ENCODE measurements at regions not wholly inside any gene's neighbourhood (a gene's known extent, or its start where the extent isn't known, plus 50 kb on each side); places are given as distances from the start of the nearest gene placed in this dataset.

- Mint-ChIP-seq H3K27me3 (ENCODE audit: low read depth) (no peaks in the 10 kb centered on the region), H3K36me3 (ENCODE audit: low read depth) (no peaks in the 10 kb centered on the region), H3K27ac (no peak overlapping the region), H3K4me3 (no peak overlapping the region), H3K9me3 (no peaks in the 10 kb centered on the region), H3K4me1 (peaks cover 4% of the 10 kb centered on the region)
- TF ChIP-seq CTCF (IDR thresholded peaks at IDR 0.05; ENCODE audit: unreplicated experiment in 3 of 3): no peak
Measured at GRCh38 chr1:199508072-199508471, 519.4 kb upstream of the NR5A2 start.

GRCh38 chr1:199508653-199509052 is 518.9 kb upstream of the NR5A2 start:
- Mint-ChIP-seq H3K36me3 (ENCODE audit: low read depth) (no peaks in the 10 kb centered on the region), H3K9me3 (no peaks in the 10 kb centered on the region), H3K4me3 (no peak overlapping the region), H3K27me3 (ENCODE audit: low read depth) (no peaks in the 10 kb centered on the region), H3K27ac (peak overlapping the region in 2 of 3 experiments; percentile 30), H3K4me1 (peaks cover 4% of the 10 kb centered on the region)
- no peak for TF ChIP-seq CTCF (IDR thresholded peaks at IDR 0.05; ENCODE audit: unreplicated experiment in 3 of 3)

- no peak overlapping the region for H3K4me3 Mint-ChIP-seq
- H3K27ac Mint-ChIP-seq: peak overlapping the region in 2 of 3 experiments; percentile 30
- H3K4me1 Mint-ChIP-seq: peaks cover 4% of the 10 kb centered on the region
- no peak for TF ChIP-seq CTCF (IDR thresholded peaks at IDR 0.05; ENCODE audit: unreplicated experiment in 3 of 3)
- no peaks in the 10 kb centered on the region for H3K9me3 Mint-ChIP-seq
- no peaks in the 10 kb centered on the region for H3K27me3 Mint-ChIP-seq (ENCODE audit: low read depth)
- no peaks in the 10 kb centered on the region for H3K36me3 Mint-ChIP-seq (ENCODE audit: low read depth)
Measured at GRCh38 chr1:199509456-199509855, 518.1 kb upstream of the NR5A2 start.

- H3K27ac Mint-ChIP-seq: peak overlapping the region; percentile 15 to 35 (median 29)
- no peaks in the 10 kb centered on the region for H3K9me3 Mint-ChIP-seq
- H3K27me3 Mint-ChIP-seq (ENCODE audit: low read depth): no peaks in the 10 kb centered on the region
- TF ChIP-seq CTCF (IDR thresholded peaks at IDR 0.05; ENCODE audit: unreplicated experiment in 3 of 3): no peak
- no peak overlapping the region for H3K4me3 Mint-ChIP-seq
- peaks cover 4% of the 10 kb centered on the region for H3K4me1 Mint-ChIP-seq
- no peaks in the 10 kb centered on the region for H3K36me3 Mint-ChIP-seq (ENCODE audit: low read depth)
Measured at GRCh38 chr1:199510314-199510713, 517.2 kb upstream of the NR5A2 start.

GRCh38 chr1:199512037-199512710 is 515.3 kb upstream of the NR5A2 start:
- no peaks in the 10 kb centered on the region for H3K9me3 Mint-ChIP-seq

More at GRCh38 chr1:199512037-199512710, 515.3 kb upstream of the NR5A2 start:
- Mint-ChIP-seq H3K36me3 (ENCODE audit: low read depth) (no peaks in the 10 kb centered on the region), H3K27me3 (ENCODE audit: low read depth) (no peaks in the 10 kb centered on the region), H3K4me3 (no peak overlapping the region), H3K4me1 (peaks cover 4% of the 10 kb centered on the region), H3K27ac (peak overlapping the region in 2 of 3 experiments; percentile 38)
- TF ChIP-seq CTCF (IDR thresholded peaks at IDR 0.05; ENCODE audit: unreplicated experiment in 3 of 3): no peak
